ENCODE measurements at regions not wholly inside any gene's neighbourhood (a gene's known extent, or its start where the extent isn't known, plus 50 kb on each side); places are given as distances from the start of the nearest gene placed in this dataset.

- DNase-seq (ENCODE audit: low read depth, low spot score), result no peak
- TF ChIP-seq CTCF (IDR thresholded peaks at IDR 0.05; ENCODE audit: low read depth, low read length), result no peak
- no peak overlapping the region for H3K4me3 ChIP-seq (ENCODE audit: low read depth, low read length)
- in situ Hi-C loops (cut with HindIII; ENCODE audit: low sequenced_read_pairs), result no loop called here
Observed at GRCh38 chr13:50668691-50669271, 174.7 kb downstream of the DLEU7 start.

GRCh38 chr13:50670272-50670671 lies 173.2 kb downstream of the DLEU7 start:
- H3K4me3 ChIP-seq (ENCODE audit: low read depth, low read length), result no peak overlapping the region
- no peak for DNase-seq (ENCODE audit: low read depth, low spot score)
- in situ Hi-C loops (cut with HindIII; ENCODE audit: low sequenced_read_pairs), result no loop called here
- no peak for TF ChIP-seq CTCF (IDR thresholded peaks at IDR 0.05; ENCODE audit: low read depth, low read length)

- H3K4me3 ChIP-seq (ENCODE audit: low read depth, low read length), result no peak overlapping the region
- no peak for DNase-seq (ENCODE audit: low read depth, low spot score)
- TF ChIP-seq CTCF (IDR thresholded peaks at IDR 0.05; ENCODE audit: low read depth, low read length), result no peak
- in situ Hi-C loops (cut with HindIII; ENCODE audit: low sequenced_read_pairs), result no loop called here
Observed at GRCh38 chr13:50670847-50671496, 172.5 kb downstream of the DLEU7 start.

- DNase-seq (ENCODE audit: low read depth, low spot score), result no peak
- no peak for TF ChIP-seq CTCF (IDR thresholded peaks at IDR 0.05; ENCODE audit: low read depth, low read length)
- in situ Hi-C loops (cut with HindIII; ENCODE audit: low sequenced_read_pairs), result no loop called here
- no peak overlapping the region for H3K4me3 ChIP-seq (ENCODE audit: low read depth, low read length)
Observed at GRCh38 chr13:50671497-50671850, 172.0 kb downstream of the DLEU7 start.

- no peak for DNase-seq (ENCODE audit: low read depth, low spot score)
- in situ Hi-C loops (cut with HindIII; ENCODE audit: low sequenced_read_pairs), result no loop called here
- TF ChIP-seq CTCF (IDR thresholded peaks at IDR 0.05; ENCODE audit: low read depth, low read length), result no peak
- no peak overlapping the region for H3K4me3 ChIP-seq (ENCODE audit: low read depth, low read length)
Observed at GRCh38 chr13:50672025-50672424, 171.5 kb downstream of the DLEU7 start.

- no peak for DNase-seq (ENCODE audit: low read depth, low spot score)
- no peak overlapping the region for H3K4me3 ChIP-seq (ENCODE audit: low read depth, low read length)
- in situ Hi-C loops (cut with HindIII; ENCODE audit: low sequenced_read_pairs), result no loop called here
- TF ChIP-seq CTCF (IDR thresholded peaks at IDR 0.05; ENCODE audit: low read depth, low read length), result no peak
Observed at GRCh38 chr13:50675651-50676050, 167.8 kb downstream of the DLEU7 start.

Measured in astrocyte of the spinal cord (primary cell).